GM12874 (cell line): ENCODE measurements at regions not wholly inside any gene's neighbourhood (a gene's known extent, or its start where the extent isn't known, plus 50 kb on each side); places are given as distances from the start of the nearest gene placed in this dataset.

Experiments used
- TF ChIP-seq, protein P1 (sequence below): IDR thresholded peaks from 2 replicates; pipeline ENCODE4 v1.5.1; 2011; ENCODE audit warnings: low read depth, mild to moderate bottlenecking, control low read depth, low read length, moderate library complexity; ENCODE audit not compliant: insufficient read depth

DNA sequence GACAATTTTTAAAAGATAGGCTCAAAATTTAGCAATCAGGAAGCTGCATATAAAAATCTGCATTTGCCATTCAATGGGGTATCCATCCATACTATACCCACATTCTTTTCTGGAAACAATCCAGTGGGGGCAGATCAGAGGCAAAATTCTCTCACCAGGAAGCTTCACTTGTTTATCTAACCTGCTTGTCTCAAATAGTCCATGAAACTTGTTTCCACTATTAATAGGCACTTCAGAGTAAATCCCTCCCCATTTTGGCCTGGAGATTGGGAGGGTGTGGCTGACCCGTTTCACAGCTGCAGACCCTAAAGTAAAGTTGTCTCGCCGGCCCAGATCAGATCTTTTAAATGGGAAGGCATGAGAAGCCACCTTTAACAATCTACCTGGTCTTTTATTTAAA lies 139.4 kb upstream of the CPNE8 start:
- TF ChIP-seq, protein P1, sequence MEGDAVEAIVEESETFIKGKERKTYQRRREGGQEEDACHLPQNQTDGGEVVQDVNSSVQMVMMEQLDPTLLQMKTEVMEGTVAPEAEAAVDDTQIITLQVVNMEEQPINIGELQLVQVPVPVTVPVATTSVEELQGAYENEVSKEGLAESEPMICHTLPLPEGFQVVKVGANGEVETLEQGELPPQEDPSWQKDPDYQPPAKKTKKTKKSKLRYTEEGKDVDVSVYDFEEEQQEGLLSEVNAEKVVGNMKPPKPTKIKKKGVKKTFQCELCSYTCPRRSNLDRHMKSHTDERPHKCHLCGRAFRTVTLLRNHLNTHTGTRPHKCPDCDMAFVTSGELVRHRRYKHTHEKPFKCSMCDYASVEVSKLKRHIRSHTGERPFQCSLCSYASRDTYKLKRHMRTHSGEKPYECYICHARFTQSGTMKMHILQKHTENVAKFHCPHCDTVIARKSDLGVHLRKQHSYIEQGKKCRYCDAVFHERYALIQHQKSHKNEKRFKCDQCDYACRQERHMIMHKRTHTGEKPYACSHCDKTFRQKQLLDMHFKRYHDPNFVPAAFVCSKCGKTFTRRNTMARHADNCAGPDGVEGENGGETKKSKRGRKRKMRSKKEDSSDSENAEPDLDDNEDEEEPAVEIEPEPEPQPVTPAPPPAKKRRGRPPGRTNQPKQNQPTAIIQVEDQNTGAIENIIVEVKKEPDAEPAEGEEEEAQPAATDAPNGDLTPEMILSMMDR = no peak

DNA sequence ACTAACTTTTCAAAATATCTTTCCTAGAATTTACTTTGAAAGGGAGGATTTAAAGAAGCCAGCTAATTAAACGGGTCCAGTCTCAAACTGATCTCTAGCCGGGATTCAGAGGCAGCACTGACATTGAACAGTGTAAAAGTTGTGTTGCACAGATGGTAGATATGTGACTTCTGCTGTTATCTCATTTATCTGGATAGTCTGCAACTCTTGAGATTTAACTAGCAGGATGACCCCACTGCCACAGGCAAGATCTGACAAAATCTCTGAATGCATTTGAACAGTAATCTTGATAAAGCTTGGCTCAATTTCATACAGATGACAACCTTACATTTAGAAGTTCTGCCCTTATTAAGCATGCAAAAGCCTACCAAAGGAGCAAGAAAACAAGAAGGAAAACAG lies 138.0 kb upstream of the CPNE8 start:
- TF ChIP-seq, protein P1 = no peak

DNA sequence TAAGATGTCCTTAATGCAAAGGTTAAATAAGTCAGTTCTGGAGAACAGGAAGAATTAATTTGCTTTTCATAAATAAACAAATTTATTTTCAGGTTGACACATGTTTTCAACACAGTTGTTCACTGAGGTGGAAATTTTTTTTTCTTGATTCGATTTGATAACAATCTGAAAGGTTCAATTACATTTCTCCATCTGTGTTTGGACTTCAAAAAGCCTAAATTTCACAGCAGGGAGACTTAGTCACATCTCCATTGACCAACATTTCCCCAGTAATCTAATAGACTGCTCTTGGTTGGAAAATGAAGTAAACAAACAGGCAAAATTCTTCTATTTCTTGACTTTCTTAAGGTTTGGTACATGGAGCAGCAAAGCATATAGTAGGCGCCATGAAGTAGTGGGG lies 134.9 kb upstream of the CPNE8 start:
- TF ChIP-seq, protein P1 = no peak

DNA sequence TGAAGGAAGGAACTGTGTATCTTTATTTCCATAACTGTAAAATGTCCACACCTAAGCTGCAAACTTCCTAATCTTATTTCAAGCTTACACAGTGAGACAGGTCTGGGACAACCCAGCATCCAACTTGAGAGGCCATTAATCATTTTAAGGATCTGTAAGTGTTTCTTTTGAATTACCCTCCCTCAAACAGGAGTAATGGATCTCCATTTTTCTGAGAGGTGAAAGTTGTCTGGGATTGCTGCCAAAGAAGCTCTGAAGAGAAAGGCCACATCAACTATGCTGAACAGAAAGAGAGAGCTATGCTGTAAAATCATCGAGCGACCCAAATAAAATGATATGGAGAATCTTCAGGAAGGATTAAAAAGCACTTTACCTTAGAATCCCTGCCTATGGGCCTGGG lies 131.7 kb upstream of the CPNE8 start:
- TF ChIP-seq, protein P1 = no peak

DNA sequence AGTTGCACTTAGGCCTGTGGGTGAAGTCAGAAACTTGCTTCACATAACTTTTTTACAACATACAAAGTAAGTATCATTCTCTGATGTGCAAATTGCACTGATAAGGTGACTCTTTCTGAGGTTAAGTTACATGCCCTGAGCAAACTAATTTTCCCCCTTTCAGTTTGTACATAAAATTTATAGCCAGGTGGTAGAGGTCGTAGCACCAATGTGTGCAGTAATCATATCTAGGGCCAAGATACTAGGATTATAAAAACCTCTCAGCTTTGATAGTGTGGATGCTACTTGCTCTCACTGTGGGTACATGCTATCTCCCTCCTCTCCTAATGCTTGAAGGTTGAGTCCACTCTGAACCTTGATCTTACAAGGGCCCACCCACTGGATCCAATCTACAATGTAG lies 130.7 kb upstream of the CPNE8 start:
- TF ChIP-seq, protein P1 = no peak

DNA sequence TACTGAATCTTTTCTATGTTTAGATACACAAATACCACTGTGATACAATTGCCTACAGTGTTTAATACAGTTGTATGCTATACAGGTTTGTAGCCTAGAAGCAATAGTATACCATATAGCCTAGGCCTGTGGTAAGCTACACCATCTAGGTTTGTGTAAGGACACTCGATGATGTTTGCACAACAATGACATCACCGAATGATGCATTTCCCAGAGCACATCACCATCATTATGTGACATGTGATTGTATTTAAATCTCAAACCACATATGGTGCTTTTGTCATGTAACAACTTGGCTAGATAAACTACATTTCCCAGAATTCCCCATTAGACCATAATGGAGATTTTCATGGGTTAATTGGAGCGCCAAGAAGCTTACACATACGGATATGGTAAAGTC lies 128.4 kb upstream of the CPNE8 start:
- TF ChIP-seq, protein P1 = no peak

DNA sequence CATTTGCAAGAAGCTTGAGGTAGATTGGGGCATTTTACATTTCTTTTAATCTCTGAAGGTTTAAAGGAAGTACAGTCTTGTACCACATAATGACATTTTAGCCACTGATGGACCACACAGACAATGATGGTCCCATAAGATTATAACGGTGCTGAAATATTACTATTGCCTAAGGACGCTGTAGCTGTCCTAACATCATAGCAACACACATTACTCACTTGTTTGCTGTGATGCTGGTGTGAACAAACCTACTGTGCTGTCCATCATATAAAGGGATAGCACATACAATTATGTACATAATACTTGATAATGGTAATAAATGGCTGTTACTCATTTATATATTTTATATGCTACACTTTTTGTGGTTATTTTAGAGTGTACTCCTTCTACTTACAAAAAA lies 127.1 kb upstream of the CPNE8 start:
- TF ChIP-seq, protein P1 = no peak

DNA sequence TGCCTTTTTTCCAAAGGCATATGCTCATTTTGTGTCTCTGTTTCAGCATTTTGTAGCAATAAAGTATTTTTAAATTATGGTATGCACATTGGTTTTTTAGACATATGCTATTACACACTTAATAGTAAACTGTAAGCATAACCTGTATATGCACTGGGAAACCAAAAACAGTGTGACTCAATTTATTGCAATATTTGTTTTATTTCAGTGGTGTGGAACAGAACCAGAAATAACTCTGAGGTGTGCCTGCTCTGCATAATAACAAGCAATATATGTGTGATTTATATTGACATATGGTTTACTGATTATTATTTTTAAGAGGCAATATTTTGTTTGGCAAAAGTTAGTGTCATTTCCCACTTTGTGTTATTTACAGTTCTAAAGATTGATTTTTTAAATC lies 126.6 kb upstream of the CPNE8 start:
- TF ChIP-seq, protein P1 = no peak
